PFSK-1 (cell line): ENCODE measurements at regions not wholly inside any gene's neighbourhood (a gene's known extent, or its start where the extent isn't known, plus 50 kb on each side); places are given as distances from the start of the nearest gene placed in this dataset.

Source experiments
- POLR2AphosphoS5 ChIP-seq: IDR thresholded peaks from 2 replicates; pipeline ENCODE4 v1.6.1; 2012; ENCODE audit warnings: low read depth, mild to moderate bottlenecking, control low read depth, low read length, moderate library complexity
- REST ChIP-seq, 2 experiments: IDR thresholded peaks; 2 replicates each; pipeline versions ENCODE4 v1.6.1 to v1.8.0; 2011 to 2012; ENCODE audit warnings: low read depth in 2 of 2, low read length in 2 of 2, control low read depth in 1 of 2, inconsistent platforms in 1 of 2, mild to moderate bottlenecking in 1 of 2, moderate library complexity in 1 of 2; ENCODE audit not compliant: insufficient read depth in 1 of 2
- SIN3A ChIP-seq: IDR thresholded peaks from 2 replicates; pipeline ENCODE4 v1.6.1; 2012; ENCODE audit warnings: mild to moderate bottlenecking, low read length, moderate library complexity, borderline replicate concordance; ENCODE audit not compliant: insufficient read depth
- TAF1 ChIP-seq: IDR thresholded peaks from 2 replicates; pipeline ENCODE4 v1.6.1; 2012; ENCODE audit warnings: low read length, control low read depth, borderline replicate concordance; ENCODE audit not compliant: insufficient read depth

GRCh38 chr2:60290509-60290908 lies 262.9 kb downstream of the BCL11A start:
- TF ChIP-seq POLR2AphosphoS5 (no peak), REST (IDR thresholded peaks at IDR 0.05; ENCODE audit: insufficient read depth in 1 of 2, low read depth in 2 of 2, low read length in 2 of 2) (no peak), SIN3A (no peak), TAF1 (no peak)
